ENCODE measurements at regions not wholly inside any gene's neighbourhood (a gene's known extent, or its start where the extent isn't known, plus 50 kb on each side); places are given as distances from the start of the nearest gene placed in this dataset.

GRCh38 chr16:64307431-64307830 is 814.4 kb downstream of the CDH11 start:
- in situ Hi-C loops (cut with HindIII; ENCODE audit: low pct_unique_long_range_greater_than_20kb, low sequenced_read_pairs) = no loop called here
- POLR2A ChIA-PET = no interaction called here
- TF ChIP-seq TCF7L2 (IDR thresholded peaks at IDR 0.05; ENCODE audit: low read depth, low read length) (no peak), CTCF (IDR thresholded peaks at IDR 0.05) (no peak), SIN3A (IDR thresholded peaks at IDR 0.05; ENCODE audit: borderline replicate concordance, insufficient read depth, low read depth, low read length) (no peak), POLR2AphosphoS5 (IDR thresholded peaks at IDR 0.05; ENCODE audit: low read depth, low read length) (no peak), REST (IDR thresholded peaks at IDR 0.05; ENCODE audit: insufficient read depth in 1 of 2, low read depth in 2 of 2, low read length in 1 of 2) (no peak)
- H3K36me3 ChIP-seq (ENCODE audit: control insufficient read depth, insufficient read depth, low read length) = no peaks in the 10 kb centered on the region
- H3K4me3 ChIP-seq (ENCODE audit: low read depth in 2 of 2, low read length in 2 of 2) = no peak overlapping the region
- ATAC-seq = no peak
- BruUV-seq (replicated peaks) = no TSS peak
- no peaks in the 10 kb centered on the region for H3K4me1 ChIP-seq (ENCODE audit: control insufficient read depth, insufficient read depth, low read length)
- CTCF ChIA-PET = no interaction called here
- no peak for DNase-seq (ENCODE audit: low read depth, low spot score)
- no peak overlapping the region for H3K27ac ChIP-seq (ENCODE audit: low read length)
- no peaks in the 10 kb centered on the region for H3K27me3 ChIP-seq (ENCODE audit: control insufficient read depth, insufficient read depth, low read length)
- no peaks in the 10 kb centered on the region for H3K9me3 ChIP-seq (ENCODE audit: control insufficient read depth, insufficient read depth, low read depth, low read length)
- intact Hi-C loops (cut with micrococcal nuclease; ENCODE audit: unreplicated experiment) = no loop called here

DNA sequence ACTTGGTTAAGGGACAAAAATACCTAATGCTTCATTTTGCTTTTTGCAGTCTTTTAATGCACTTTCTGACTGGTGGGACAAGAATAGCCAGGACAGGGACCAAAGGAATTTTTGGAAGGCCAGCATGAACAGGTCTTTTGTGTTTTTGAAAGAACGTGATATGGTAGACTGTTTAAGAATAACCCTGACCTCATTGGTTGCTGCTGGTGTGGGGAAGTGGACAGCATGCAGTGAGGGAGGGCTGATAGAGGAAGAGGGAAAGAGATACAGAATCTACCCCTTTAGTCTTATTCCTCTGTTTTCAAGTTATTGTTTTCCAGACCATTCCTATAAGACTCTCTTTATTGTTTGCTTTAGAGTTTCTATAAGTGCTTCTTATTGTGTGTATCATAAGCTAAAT is 816.2 kb downstream of the CDH11 start:
- CTCF ChIA-PET = no interaction called here
- Histone ChIP-seq H3K36me3 (ENCODE audit: control insufficient read depth, insufficient read depth, low read length) (no peaks in the 10 kb centered on the region), H3K27ac (ENCODE audit: low read length) (no peak overlapping the region), H3K4me1 (ENCODE audit: control insufficient read depth, insufficient read depth, low read length) (no peaks in the 10 kb centered on the region), H3K4me3 (ENCODE audit: low read depth in 2 of 2, low read length in 2 of 2) (no peak overlapping the region), H3K27me3 (ENCODE audit: control insufficient read depth, insufficient read depth, low read length) (no peaks in the 10 kb centered on the region), H3K9me3 (ENCODE audit: control insufficient read depth, insufficient read depth, low read depth, low read length) (no peaks in the 10 kb centered on the region)
- no peak for DNase-seq (ENCODE audit: low read depth, low spot score)
- ATAC-seq = no peak
- no TSS peak for BruUV-seq (replicated peaks)
- TF ChIP-seq REST (IDR thresholded peaks at IDR 0.05; ENCODE audit: insufficient read depth in 1 of 2, low read depth in 2 of 2, low read length in 1 of 2) (no peak), POLR2AphosphoS5 (IDR thresholded peaks at IDR 0.05; ENCODE audit: low read depth, low read length) (no peak), TCF7L2 (IDR thresholded peaks at IDR 0.05; ENCODE audit: low read depth, low read length) (no peak), SIN3A (IDR thresholded peaks at IDR 0.05; ENCODE audit: borderline replicate concordance, insufficient read depth, low read depth, low read length) (no peak)
- in situ Hi-C loops (cut with HindIII; ENCODE audit: low pct_unique_long_range_greater_than_20kb, low sequenced_read_pairs) (no loop called here), intact Hi-C loops (cut with micrococcal nuclease; ENCODE audit: unreplicated experiment) (no loop called here)
- POLR2A ChIA-PET = no interaction called here
